ENCODE measurements at regions not wholly inside any gene's neighbourhood (a gene's known extent, or its start where the extent isn't known, plus 50 kb on each side); places are given as distances from the start of the nearest gene placed in this dataset.
A peak's percentile ranks its signal among the peaks of the same experiment; 100 is the strongest.
"Not testable (repeated sequence)": the region's sequence is repeated elsewhere in the genome, so short reads cannot be mapped to it uniquely, and the experiment has no call there.

DNA sequence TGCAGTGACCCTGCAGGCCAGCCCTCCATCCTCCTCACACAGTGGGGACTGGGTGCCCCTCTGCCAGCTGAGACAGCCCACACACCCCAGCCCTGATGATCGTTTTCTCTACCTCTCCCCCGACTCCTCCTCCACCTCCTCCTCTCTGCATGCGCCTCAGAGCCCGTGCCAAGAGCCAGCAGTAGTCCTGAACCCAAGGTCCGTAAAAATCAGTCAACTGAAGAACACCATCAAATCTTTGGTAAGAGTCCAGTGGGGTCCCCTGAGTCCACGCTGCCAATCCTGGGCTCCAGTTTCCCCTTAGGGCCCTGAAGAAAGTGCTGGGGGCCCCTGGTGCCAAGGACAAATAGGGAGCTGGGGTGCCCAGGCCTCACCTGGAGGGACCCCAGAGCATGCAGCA lies 109.3 kb upstream of the FAN1 start:
- DNase-seq (ENCODE audit: low spot score) (no peak), ATAC-seq (ENCODE audit: low read depth) (no peak)
- no peak overlapping the region for H3K27ac ChIP-seq (ENCODE audit: poor library complexity, severe bottlenecking)

DNA sequence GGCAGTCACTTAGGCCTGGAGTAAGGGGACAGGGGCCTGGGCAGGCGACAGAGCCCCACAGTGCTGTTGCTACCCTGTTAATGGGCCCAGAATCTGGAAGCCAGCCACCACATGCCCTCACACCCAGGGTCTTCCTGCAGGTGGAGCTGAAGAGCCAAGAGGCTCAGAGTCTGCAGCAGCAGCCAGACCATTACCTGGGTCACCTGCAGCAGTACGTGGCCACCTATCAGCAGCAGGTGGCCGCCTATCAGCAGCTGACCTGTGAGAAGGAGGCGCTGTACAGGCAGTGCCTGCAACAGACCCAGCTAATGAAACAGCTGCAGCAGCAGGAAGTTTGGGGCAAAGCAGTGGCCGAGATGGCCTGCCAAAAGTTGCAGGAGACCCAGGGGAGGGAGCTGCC lies 104.2 kb upstream of the FAN1 start:
- not testable (repeated sequence) for H3K9me3 ChIP-seq (ENCODE audit: severe bottlenecking); DNase-seq (ENCODE audit: low spot score); H3K27ac ChIP-seq (ENCODE audit: poor library complexity, severe bottlenecking); H3K36me3 ChIP-seq (ENCODE audit: low read depth); H3K4me1 ChIP-seq (ENCODE audit: insufficient read depth, poor library complexity, severe bottlenecking); H3K27me3 ChIP-seq (ENCODE audit: insufficient read depth, poor library complexity, severe bottlenecking); H3K4me3 ChIP-seq (ENCODE audit: severe bottlenecking); ATAC-seq (ENCODE audit: low read depth)
- TF ChIP-seq, protein P1, sequence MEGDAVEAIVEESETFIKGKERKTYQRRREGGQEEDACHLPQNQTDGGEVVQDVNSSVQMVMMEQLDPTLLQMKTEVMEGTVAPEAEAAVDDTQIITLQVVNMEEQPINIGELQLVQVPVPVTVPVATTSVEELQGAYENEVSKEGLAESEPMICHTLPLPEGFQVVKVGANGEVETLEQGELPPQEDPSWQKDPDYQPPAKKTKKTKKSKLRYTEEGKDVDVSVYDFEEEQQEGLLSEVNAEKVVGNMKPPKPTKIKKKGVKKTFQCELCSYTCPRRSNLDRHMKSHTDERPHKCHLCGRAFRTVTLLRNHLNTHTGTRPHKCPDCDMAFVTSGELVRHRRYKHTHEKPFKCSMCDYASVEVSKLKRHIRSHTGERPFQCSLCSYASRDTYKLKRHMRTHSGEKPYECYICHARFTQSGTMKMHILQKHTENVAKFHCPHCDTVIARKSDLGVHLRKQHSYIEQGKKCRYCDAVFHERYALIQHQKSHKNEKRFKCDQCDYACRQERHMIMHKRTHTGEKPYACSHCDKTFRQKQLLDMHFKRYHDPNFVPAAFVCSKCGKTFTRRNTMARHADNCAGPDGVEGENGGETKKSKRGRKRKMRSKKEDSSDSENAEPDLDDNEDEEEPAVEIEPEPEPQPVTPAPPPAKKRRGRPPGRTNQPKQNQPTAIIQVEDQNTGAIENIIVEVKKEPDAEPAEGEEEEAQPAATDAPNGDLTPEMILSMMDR (IDR thresholded peaks at IDR 0.05; ENCODE audit: poor library complexity, severe bottlenecking): peak; percentile 28

More for the DNA sequence above, 109.3 kb upstream of the FAN1 start:
- Histone ChIP-seq H3K27me3 (ENCODE audit: insufficient read depth, poor library complexity, severe bottlenecking) (no peaks in the 10 kb centered on the region), H3K9me3 (ENCODE audit: severe bottlenecking) (no peaks in the 10 kb centered on the region), H3K4me1 (ENCODE audit: insufficient read depth, poor library complexity, severe bottlenecking) (no peaks in the 10 kb centered on the region), H3K36me3 (ENCODE audit: low read depth) (no peaks in the 10 kb centered on the region), H3K4me3 (ENCODE audit: severe bottlenecking) (no peak overlapping the region)
- TF ChIP-seq, protein P1 (IDR thresholded peaks at IDR 0.05; ENCODE audit: poor library complexity, severe bottlenecking): no peak

GRCh38 chr15:30801140-30801895 lies 102.4 kb upstream of the FAN1 start:
- not testable (repeated sequence) for H3K27me3 ChIP-seq (ENCODE audit: insufficient read depth, poor library complexity, severe bottlenecking); H3K36me3 ChIP-seq (ENCODE audit: low read depth); H3K27ac ChIP-seq (ENCODE audit: poor library complexity, severe bottlenecking); H3K4me3 ChIP-seq (ENCODE audit: severe bottlenecking); H3K9me3 ChIP-seq (ENCODE audit: severe bottlenecking); ATAC-seq (ENCODE audit: low read depth); H3K4me1 ChIP-seq (ENCODE audit: insufficient read depth, poor library complexity, severe bottlenecking); DNase-seq (ENCODE audit: low spot score)
- TF ChIP-seq, protein P1 (IDR thresholded peaks at IDR 0.05; ENCODE audit: poor library complexity, severe bottlenecking): peak; percentile 56

- H3K4me3 ChIP-seq (ENCODE audit: severe bottlenecking); H3K27ac ChIP-seq (ENCODE audit: poor library complexity, severe bottlenecking); ATAC-seq (ENCODE audit: low read depth); H3K27me3 ChIP-seq (ENCODE audit: insufficient read depth, poor library complexity, severe bottlenecking); H3K36me3 ChIP-seq (ENCODE audit: low read depth); DNase-seq (ENCODE audit: low spot score); H3K9me3 ChIP-seq (ENCODE audit: severe bottlenecking); H3K4me1 ChIP-seq (ENCODE audit: insufficient read depth, poor library complexity, severe bottlenecking): not testable (repeated sequence)
Observed at GRCh38 chr15:30802001-30802400, 101.7 kb upstream of the FAN1 start.

DNA sequence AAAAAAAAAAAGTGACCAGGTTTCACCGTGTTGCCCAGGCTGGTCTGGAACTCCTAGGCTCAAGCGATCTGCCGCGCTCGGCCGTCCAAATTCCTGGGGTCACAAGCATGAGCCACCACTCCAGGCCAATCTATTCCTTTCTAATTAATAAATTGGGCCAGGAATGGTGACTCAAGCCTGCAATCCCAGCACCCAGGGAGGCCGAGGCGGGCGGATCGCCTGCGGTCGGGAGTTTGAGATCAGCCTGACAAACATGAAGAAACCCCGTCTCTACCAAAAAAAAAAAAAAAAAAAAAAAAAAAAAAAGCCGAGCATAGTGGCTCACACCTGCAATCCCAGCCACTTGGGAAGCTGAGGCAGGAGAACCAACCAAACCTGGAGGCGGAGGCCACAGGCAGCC lies 100.0 kb upstream of the FAN1 start:
- DNase-seq (ENCODE audit: low spot score); H3K4me3 ChIP-seq (ENCODE audit: severe bottlenecking); ATAC-seq (ENCODE audit: low read depth); H3K36me3 ChIP-seq (ENCODE audit: low read depth); H3K4me1 ChIP-seq (ENCODE audit: insufficient read depth, poor library complexity, severe bottlenecking); H3K27ac ChIP-seq (ENCODE audit: poor library complexity, severe bottlenecking); H3K27me3 ChIP-seq (ENCODE audit: insufficient read depth, poor library complexity, severe bottlenecking); H3K9me3 ChIP-seq (ENCODE audit: severe bottlenecking): not testable (repeated sequence)

GRCh38 chr15:30816430-30816829 lies 87.3 kb upstream of the FAN1 start:
- TF ChIP-seq, protein P1 (IDR thresholded peaks at IDR 0.05; ENCODE audit: poor library complexity, severe bottlenecking): no peak
- H3K27me3 ChIP-seq (ENCODE audit: insufficient read depth, poor library complexity, severe bottlenecking): no peaks in the 10 kb centered on the region
- ATAC-seq (ENCODE audit: low read depth) (no peak), DNase-seq (ENCODE audit: low spot score) (no peak)
- no peak overlapping the region for H3K27ac ChIP-seq (ENCODE audit: poor library complexity, severe bottlenecking)
- H3K4me3 ChIP-seq (ENCODE audit: severe bottlenecking): no peak overlapping the region
- no peaks in the 10 kb centered on the region for H3K36me3 ChIP-seq (ENCODE audit: low read depth)
- H3K9me3 ChIP-seq (ENCODE audit: severe bottlenecking): no peaks in the 10 kb centered on the region
- H3K4me1 ChIP-seq (ENCODE audit: insufficient read depth, poor library complexity, severe bottlenecking): no peaks in the 10 kb centered on the region

DNA sequence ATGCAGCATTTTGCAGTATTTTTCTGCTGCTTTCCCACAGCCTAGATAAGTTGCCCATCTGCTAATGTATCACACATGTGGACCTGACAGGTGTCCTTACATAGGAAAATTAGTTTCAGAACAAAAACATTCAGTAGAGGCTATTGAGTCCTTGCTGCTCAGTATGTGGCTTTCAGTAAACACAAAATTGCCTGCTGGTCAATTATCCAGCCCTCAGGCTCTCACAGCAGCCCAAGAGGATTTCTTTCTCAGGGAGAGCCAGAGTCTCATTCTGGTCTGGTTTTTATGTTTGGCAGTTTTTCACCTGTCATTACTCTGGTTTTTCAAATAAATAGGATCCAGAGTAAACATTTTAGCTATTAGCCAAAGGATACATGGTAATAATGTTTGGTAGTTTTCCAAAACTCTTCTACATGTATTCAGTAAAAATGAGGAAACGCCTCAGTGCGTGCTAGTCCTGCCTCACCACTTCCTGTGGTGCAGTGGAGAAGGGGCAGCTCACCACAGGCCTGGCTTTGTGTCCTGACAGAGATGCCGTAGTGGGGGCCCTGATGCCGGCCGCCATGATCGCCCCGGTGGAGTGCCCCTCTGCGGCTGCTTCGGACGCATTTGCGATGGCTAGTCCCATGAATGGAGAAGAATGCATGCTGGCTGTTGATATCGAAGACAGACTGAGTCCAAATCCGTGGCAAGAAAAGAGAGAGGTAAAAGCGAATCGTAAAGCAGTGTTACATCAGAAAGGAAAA lies 80.5 kb upstream of the FAN1 start:
- H3K4me3 ChIP-seq (ENCODE audit: severe bottlenecking); H3K4me1 ChIP-seq (ENCODE audit: insufficient read depth, poor library complexity, severe bottlenecking); H3K9me3 ChIP-seq (ENCODE audit: severe bottlenecking); DNase-seq (ENCODE audit: low spot score); H3K27me3 ChIP-seq (ENCODE audit: insufficient read depth, poor library complexity, severe bottlenecking); H3K27ac ChIP-seq (ENCODE audit: poor library complexity, severe bottlenecking); ATAC-seq (ENCODE audit: low read depth); H3K36me3 ChIP-seq (ENCODE audit: low read depth): not testable (repeated sequence)
